ENCODE measurements at regions not wholly inside any gene's neighbourhood (a gene's known extent, or its start where the extent isn't known, plus 50 kb on each side); places are given as distances from the start of the nearest gene placed in this dataset.

DNA sequence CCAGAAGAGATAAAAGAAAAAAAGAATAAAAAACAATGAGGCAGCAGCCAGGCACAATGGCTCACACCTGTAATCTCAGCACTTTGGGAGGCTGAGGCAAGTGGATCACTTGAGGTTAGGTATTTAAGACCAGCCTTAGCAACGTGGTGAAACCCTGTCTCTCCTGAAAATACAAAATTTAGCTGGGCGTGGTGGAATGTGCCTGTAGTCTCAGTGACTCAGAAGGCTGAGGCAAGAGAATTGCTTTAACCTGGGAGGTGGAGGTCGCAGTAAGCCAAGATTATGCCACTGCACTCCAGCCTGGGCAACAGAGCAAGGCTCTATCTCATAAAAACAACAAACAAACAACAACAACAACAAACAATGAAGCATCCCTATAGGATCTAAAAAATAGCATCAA is 121.5 kb downstream of the HMHB1 start:
- Histone ChIP-seq H4K5ac (ENCODE audit: insufficient read length, low read depth, low read length) (no peak overlapping the region), H3K4ac (ENCODE audit: low read depth, low read length) (no peak overlapping the region), H4K20me1 (ENCODE audit: control insufficient read depth, insufficient read depth, insufficient read length) (no peaks in the 10 kb centered on the region), H3T11ph (ENCODE audit: low read length) (no peak overlapping the region), H3K79me1 (ENCODE audit: insufficient read depth, low read depth, low read length, poor library complexity, severe bottlenecking) (no peaks in the 10 kb centered on the region), H2AFZ (ENCODE audit: low read length) (no peak overlapping the region), H3K79me2 (ENCODE audit: insufficient read depth, low read length) (no peaks in the 10 kb centered on the region), H4K8ac (replicated peaks; ENCODE audit: insufficient read length, low read depth, low read length) (no peak overlapping the region), H3K9me3 (ENCODE audit: control insufficient read depth, low read depth, low read length) (no peaks in the 10 kb centered on the region), H3K4me2 (ENCODE audit: insufficient read depth, insufficient read length, low read length) (no peak overlapping the region), H3K27me3 (ENCODE audit: insufficient read depth, low read length) (no peaks in the 10 kb centered on the region), H3K23ac (ENCODE audit: insufficient read length, low read depth, low read length) (no peak overlapping the region), H2AK5ac (ENCODE audit: insufficient read length, low read length) (no peak overlapping the region), H3K4me1 (ENCODE audit: insufficient read depth, low read length) (0 out of 2 replicates have a peak, but pooled peaks cover 4% of the 10 kb centered on the region), H3K9ac (ENCODE audit: extremely low read depth, insufficient read length, low read length) (no peak overlapping the region), H3K14ac (ENCODE audit: insufficient read depth, low read length) (no peak overlapping the region), H3K18ac (ENCODE audit: insufficient read length, low read depth, low read length) (no peak overlapping the region), H2BK5ac (ENCODE audit: insufficient read length, low read length) (no peak overlapping the region), H3K23me2 (ENCODE audit: insufficient read length, low read depth, low read length, poor library complexity, severe bottlenecking) (no peaks in the 10 kb centered on the region), H3K27ac (ENCODE audit: insufficient read length, low read depth, low read length) (no peak overlapping the region), H3K56ac (ENCODE audit: insufficient read length, low read depth, low read length) (no peak overlapping the region), H2BK20ac (ENCODE audit: low read depth, low read length, poor library complexity, severe bottlenecking) (no peak overlapping the region), H2BK12ac (ENCODE audit: insufficient read length, low read depth, low read length) (no peak overlapping the region), H2BK15ac (ENCODE audit: low read depth, low read length) (no peak overlapping the region), H2BK120ac (ENCODE audit: low read depth, low read length, poor library complexity, severe bottlenecking) (no peak overlapping the region), H4K91ac (ENCODE audit: insufficient read length, low read depth, low read length) (no peak overlapping the region)
- H3K4me1 Mint-ChIP-seq: peaks cover 17% of the 10 kb centered on the region in 2 experiments
- H3K4me3 Mint-ChIP-seq: no peak overlapping the region
- WGBS (ENCODE audit: extremely low coverage, insufficient read length, low lambda C conversion rate): no CpG with 5 or more reads among the region's 3 CpGs
- no peak for DNase-seq
- H3K9me3 Mint-ChIP-seq: peaks cover 4 to 8% of the 10 kb centered on the region in 2 experiments; a peak in 3 of 5 replicates
- peaks cover 0 to 7% (median 0%) of the 10 kb centered on the region in 3 experiments; a peak in 2 of 7 replicates for H3K36me3 Mint-ChIP-seq (ENCODE audit: insufficient read depth in 1 of 3, low read depth in 3 of 3)
- no peak overlapping the region for H3K27ac Mint-ChIP-seq
- no peaks in the 10 kb centered on the region for H3K27me3 Mint-ChIP-seq (ENCODE audit: low read depth)
- no peak for TF ChIP-seq CTCF (conservative IDR thresholded peaks at IDR 0.05)
